ENCODE measurements at regions not wholly inside any gene's neighbourhood (a gene's known extent, or its start where the extent isn't known, plus 50 kb on each side); places are given as distances from the start of the nearest gene placed in this dataset.

DNA sequence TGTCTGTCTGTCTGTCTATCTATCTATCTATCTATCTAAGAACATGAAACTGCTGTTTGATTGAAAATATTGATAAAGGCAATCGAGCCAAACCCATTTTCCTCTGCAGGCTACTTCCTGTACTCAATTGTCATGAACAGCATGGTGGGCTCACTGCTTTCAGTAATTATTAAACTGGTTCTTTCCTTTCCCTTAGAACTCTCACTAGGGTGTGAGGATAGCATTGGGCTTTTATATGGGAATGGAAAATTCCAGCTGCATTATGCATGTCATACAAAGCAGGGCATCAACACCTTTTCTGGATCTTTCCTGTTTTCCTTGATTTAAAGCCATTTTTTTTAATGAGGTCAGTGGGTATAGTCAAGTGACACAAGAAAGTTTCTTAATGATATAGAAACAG, 161.0 kb upstream of the SYNCRIP start:
- Histone ChIP-seq H3T11ph (ENCODE audit: low read length) (no peak overlapping the region), H3K9me3 (ENCODE audit: control insufficient read depth, low read depth, low read length) (peaks cover 12% of the 10 kb centered on the region), H4K5ac (ENCODE audit: insufficient read length, low read depth, low read length) (no peak overlapping the region), H3K4me1 (ENCODE audit: insufficient read depth, low read length) (no peaks in the 10 kb centered on the region), H3K23me2 (ENCODE audit: insufficient read length, low read depth, low read length, poor library complexity, severe bottlenecking) (no peaks in the 10 kb centered on the region), H2BK12ac (ENCODE audit: insufficient read length, low read depth, low read length) (no peak overlapping the region), H4K20me1 (ENCODE audit: control insufficient read depth, insufficient read depth, insufficient read length) (no peaks in the 10 kb centered on the region), H2BK15ac (ENCODE audit: low read depth, low read length) (no peak overlapping the region), H2AK5ac (ENCODE audit: insufficient read length, low read length) (no peak overlapping the region), H2BK120ac (ENCODE audit: low read depth, low read length, poor library complexity, severe bottlenecking) (no peak overlapping the region), H3K79me1 (ENCODE audit: insufficient read depth, low read depth, low read length, poor library complexity, severe bottlenecking) (no peaks in the 10 kb centered on the region), H3K23ac (ENCODE audit: insufficient read length, low read depth, low read length) (no peak overlapping the region), H3K9ac (ENCODE audit: extremely low read depth, insufficient read length, low read length) (no peak overlapping the region), H3K18ac (ENCODE audit: insufficient read length, low read depth, low read length) (no peak overlapping the region), H3K79me2 (ENCODE audit: insufficient read depth, low read length) (no peaks in the 10 kb centered on the region), H2AFZ (ENCODE audit: low read length) (no peak overlapping the region), H2BK5ac (ENCODE audit: insufficient read length, low read length) (no peak overlapping the region), H2BK20ac (ENCODE audit: low read depth, low read length, poor library complexity, severe bottlenecking) (no peak overlapping the region), H4K8ac (replicated peaks; ENCODE audit: insufficient read length, low read depth, low read length) (no peak overlapping the region), H3K27ac (ENCODE audit: insufficient read length, low read depth, low read length) (no peak overlapping the region), H3K4ac (ENCODE audit: low read depth, low read length) (no peak overlapping the region), H3K27me3 (ENCODE audit: insufficient read depth, low read length) (no peaks in the 10 kb centered on the region), H3K14ac (ENCODE audit: insufficient read depth, low read length) (no peak overlapping the region), H3K4me2 (ENCODE audit: insufficient read depth, insufficient read length, low read length) (no peak overlapping the region), H4K91ac (ENCODE audit: insufficient read length, low read depth, low read length) (no peak overlapping the region), H3K56ac (ENCODE audit: insufficient read length, low read depth, low read length) (no peak overlapping the region)
- peaks cover 10 to 12% (median 11%) of the 10 kb centered on the region in 3 experiments for H3K36me3 Mint-ChIP-seq (ENCODE audit: insufficient read depth in 1 of 3, low read depth in 3 of 3)
- no peaks in the 10 kb centered on the region for H3K4me1 Mint-ChIP-seq
- peaks cover 30 to 35% of the 10 kb centered on the region in 2 experiments for H3K9me3 Mint-ChIP-seq
- no peak for DNase-seq
- TF ChIP-seq, protein P1, sequence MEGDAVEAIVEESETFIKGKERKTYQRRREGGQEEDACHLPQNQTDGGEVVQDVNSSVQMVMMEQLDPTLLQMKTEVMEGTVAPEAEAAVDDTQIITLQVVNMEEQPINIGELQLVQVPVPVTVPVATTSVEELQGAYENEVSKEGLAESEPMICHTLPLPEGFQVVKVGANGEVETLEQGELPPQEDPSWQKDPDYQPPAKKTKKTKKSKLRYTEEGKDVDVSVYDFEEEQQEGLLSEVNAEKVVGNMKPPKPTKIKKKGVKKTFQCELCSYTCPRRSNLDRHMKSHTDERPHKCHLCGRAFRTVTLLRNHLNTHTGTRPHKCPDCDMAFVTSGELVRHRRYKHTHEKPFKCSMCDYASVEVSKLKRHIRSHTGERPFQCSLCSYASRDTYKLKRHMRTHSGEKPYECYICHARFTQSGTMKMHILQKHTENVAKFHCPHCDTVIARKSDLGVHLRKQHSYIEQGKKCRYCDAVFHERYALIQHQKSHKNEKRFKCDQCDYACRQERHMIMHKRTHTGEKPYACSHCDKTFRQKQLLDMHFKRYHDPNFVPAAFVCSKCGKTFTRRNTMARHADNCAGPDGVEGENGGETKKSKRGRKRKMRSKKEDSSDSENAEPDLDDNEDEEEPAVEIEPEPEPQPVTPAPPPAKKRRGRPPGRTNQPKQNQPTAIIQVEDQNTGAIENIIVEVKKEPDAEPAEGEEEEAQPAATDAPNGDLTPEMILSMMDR (conservative IDR thresholded peaks at IDR 0.05) = no peak
- peaks cover 2% of the 10 kb centered on the region for H3K27me3 Mint-ChIP-seq (ENCODE audit: low read depth)
- no CpG with 5 or more reads among the region's 1 CpG for WGBS (ENCODE audit: extremely low coverage, insufficient read length, low lambda C conversion rate)
- no peak overlapping the region for H3K27ac Mint-ChIP-seq
- no peak overlapping the region for H3K4me3 Mint-ChIP-seq
